HG03432 (cell line): ENCODE measurements at regions not wholly inside any gene's neighbourhood (a gene's known extent, or its start where the extent isn't known, plus 50 kb on each side); places are given as distances from the start of the nearest gene placed in this dataset.

Source experiments
- ATAC-seq: cut with Tn5 transposase; IDR thresholded peaks from one replicate; pipeline ENCODE4 v1.9.1; 2021; ENCODE audit warnings: mild to moderate bottlenecking, moderate library complexity; ENCODE audit not compliant: unreplicated experiment

DNA sequence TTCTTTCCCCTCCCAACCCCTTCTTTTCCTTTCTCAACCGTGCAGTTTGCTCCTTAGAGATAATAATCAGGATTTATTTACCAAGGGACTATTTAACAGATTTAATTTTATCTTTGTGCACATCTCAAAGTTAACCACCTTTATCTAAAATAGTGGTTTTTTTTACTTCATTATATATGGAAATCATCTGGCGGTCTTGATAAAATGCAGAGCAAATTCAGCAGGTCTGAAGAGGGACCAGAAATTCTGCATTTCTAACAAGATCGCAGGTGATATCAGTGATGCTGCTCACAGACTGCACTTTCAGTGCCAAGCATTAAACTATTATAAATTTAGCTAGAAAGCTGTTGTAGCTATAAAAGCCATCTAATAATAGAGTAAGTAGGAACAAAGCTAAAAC is 83.4 kb upstream of the NEGR1 start:
- ATAC-seq, result no peak

DNA sequence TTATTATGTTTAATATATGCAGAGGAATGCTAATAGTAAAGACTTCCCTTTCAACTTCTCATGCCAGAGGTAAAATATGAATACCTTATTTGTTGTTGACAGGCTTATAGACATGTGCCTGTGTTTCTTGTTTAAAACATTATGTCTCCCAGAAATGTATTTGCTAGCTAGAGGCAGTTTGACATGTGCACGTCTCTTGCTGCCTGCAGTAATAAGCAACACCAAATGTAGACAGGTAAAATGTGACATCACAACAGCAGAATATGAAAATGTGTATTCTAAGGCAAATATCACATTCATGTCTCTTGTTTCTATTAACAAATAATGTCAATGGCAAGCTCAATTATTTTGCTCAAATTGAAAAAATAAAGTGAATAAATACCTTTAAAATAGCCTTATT is 80.2 kb upstream of the NEGR1 start:
- no peak for ATAC-seq

DNA sequence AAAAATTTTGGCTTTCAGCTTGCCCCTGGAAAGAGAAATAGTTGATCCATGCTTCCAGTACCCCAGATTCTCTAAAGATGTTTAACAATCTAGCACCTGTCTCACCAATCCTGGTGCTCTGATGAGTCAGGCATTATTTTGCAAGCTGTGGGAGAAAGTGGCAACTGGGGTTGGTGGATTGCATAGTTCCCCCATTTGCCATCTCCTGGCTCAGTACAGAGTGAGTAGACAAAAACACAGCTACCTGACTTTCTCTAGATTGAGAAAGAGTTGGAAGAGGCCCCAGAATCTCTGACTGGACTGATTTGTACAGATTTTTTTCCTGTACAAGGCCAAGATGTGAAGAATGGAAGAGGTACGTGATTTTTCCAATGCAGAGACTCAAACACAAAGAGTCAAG is 75.1 kb upstream of the NEGR1 start:
- ATAC-seq, result no peak

DNA sequence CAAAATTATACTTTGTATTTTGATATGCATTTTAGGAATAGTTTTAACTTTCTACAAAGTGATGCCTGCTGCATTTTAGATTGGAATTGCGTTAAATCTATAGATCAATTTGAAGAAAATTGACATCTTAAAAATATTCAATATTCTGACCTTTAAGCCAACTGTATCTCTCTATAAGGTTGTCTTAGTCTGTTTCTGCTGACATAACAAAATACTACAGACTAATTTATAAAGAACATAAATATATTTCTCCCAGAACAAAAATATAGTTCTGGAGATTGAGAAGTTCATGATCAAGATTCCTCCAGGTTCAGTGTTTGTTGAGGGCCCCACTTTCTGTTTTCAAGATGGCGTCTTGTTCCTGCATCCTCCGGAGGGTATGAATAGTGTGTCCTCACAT is 73.6 kb upstream of the NEGR1 start:
- no peak for ATAC-seq

DNA sequence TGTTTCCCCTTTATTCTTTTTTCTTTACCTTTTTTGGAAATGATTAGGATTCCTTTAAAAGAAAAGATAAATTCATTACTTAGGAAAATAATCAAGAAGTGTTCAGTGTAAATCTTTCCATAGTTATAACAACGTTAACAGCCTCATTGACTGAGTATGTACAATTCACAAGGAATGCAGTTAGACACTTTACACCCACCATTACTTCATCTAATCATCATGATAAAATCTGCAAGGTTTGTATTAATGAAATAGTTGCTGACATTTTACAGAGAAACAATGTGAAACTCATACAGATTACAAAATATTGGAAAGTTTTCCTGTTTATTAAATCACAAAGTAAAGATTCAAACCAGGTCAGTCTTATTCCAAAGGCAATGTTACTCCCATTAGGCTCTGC is 59.3 kb upstream of the NEGR1 start:
- no peak for ATAC-seq

DNA sequence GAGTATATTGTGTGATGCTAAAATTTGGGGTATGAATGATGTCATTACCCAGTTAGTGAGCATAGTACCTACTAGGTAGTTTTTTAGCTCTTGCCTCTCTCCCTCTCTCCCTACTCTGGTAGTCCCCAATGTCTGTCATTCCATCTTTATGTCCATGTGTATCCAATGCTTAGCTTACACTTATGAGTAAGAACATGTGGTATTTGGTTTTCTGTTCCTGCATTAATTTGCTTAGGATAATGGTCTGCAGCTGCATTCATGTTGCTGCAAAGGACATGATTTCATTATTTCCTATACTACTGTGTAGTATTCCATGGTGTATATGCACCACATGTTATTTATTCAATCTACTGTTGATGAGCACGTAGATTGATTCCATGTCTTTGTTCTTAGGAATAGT is 54.4 kb upstream of the NEGR1 start:
- ATAC-seq, result no peak
